ENCODE measurements at regions not wholly inside any gene's neighbourhood (a gene's known extent, or its start where the extent isn't known, plus 50 kb on each side); places are given as distances from the start of the nearest gene placed in this dataset.

DNA sequence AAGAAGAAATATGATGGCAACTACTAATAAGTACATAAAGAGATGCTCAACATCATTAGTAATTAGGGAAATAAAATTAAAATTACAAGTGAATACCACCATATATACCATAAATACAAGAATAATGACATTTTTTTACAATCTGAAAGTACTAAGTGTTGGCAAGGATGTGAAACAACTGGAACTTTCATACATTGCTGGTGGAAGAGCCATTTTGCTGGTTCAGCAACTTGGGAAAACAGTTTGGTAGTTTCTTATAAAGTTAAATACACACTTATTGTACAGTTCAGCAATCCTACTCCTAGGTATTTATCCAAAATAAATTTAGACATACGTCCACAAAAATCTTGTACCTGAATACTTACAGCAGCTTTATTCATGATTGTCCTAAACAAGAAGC lies 192.9 kb downstream of the CARTPT start:
- CTCF ChIA-PET: no interaction called here
- no peak for DNase-seq
- no TSS peak for BruUV-seq (replicated peaks)
- intact Hi-C loops (cut with micrococcal nuclease; ENCODE audit: unreplicated experiment): no loop called here
- Mint-ChIP-seq H3K27me3 (ENCODE audit: unreplicated experiment) (no peaks in the 10 kb centered on the region), H3K36me3 (ENCODE audit: insufficient read depth, unreplicated experiment) (peaks cover 8% of the 10 kb centered on the region), H3K4me1 (ENCODE audit: low read depth, unreplicated experiment) (no peaks in the 10 kb centered on the region), H3K4me3 (ENCODE audit: low read depth, unreplicated experiment) (no peak overlapping the region), H3K9me3 (ENCODE audit: low read depth, unreplicated experiment) (peaks cover 2% of the 10 kb centered on the region), H3K27ac (ENCODE audit: unreplicated experiment) (no peak overlapping the region)
- TF ChIP-seq, protein P1, sequence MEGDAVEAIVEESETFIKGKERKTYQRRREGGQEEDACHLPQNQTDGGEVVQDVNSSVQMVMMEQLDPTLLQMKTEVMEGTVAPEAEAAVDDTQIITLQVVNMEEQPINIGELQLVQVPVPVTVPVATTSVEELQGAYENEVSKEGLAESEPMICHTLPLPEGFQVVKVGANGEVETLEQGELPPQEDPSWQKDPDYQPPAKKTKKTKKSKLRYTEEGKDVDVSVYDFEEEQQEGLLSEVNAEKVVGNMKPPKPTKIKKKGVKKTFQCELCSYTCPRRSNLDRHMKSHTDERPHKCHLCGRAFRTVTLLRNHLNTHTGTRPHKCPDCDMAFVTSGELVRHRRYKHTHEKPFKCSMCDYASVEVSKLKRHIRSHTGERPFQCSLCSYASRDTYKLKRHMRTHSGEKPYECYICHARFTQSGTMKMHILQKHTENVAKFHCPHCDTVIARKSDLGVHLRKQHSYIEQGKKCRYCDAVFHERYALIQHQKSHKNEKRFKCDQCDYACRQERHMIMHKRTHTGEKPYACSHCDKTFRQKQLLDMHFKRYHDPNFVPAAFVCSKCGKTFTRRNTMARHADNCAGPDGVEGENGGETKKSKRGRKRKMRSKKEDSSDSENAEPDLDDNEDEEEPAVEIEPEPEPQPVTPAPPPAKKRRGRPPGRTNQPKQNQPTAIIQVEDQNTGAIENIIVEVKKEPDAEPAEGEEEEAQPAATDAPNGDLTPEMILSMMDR (IDR thresholded peaks at IDR 0.05; ENCODE audit: unreplicated experiment): no peak

DNA sequence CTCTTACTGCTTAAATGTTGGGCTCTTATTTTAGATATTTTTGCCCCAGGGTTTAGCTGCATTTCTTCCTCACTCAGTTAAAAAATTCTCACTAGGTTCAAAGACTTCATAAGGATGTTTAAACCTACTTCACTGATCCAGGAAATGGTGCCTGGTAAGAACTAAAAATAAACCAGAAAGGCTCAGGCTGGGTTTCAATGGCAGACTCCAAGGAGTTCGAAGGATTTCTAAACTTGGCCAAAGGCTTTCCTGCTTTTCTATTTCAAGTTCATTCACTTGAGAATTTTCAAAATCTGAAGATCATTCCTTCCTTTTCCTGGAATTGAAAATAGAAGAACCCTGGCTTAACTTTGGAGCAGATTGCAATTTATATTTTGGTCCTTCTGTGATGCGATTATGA lies 193.0 kb upstream of the MAP1B start:
- no peaks in the 10 kb centered on the region for H3K27me3 Mint-ChIP-seq (ENCODE audit: unreplicated experiment)
- no TSS peak for BruUV-seq (replicated peaks)
- no peak overlapping the region for H3K27ac Mint-ChIP-seq (ENCODE audit: unreplicated experiment)
- DNase-seq: no peak
- H3K9me3 Mint-ChIP-seq (ENCODE audit: low read depth, unreplicated experiment): peaks cover 6% of the 10 kb centered on the region
- CTCF ChIA-PET: interaction anchor here (1.0 kb wide), 1 partner anchor 8 kb away, joined by 3 read pairs; no protein-coding TSS in a partner anchor
- no peak overlapping the region for H3K4me3 Mint-ChIP-seq (ENCODE audit: low read depth, unreplicated experiment)
- peaks cover 8% of the 10 kb centered on the region for H3K36me3 Mint-ChIP-seq (ENCODE audit: insufficient read depth, unreplicated experiment)
- TF ChIP-seq, protein P1 (IDR thresholded peaks at IDR 0.05; ENCODE audit: unreplicated experiment): no peak
- no peaks in the 10 kb centered on the region for H3K4me1 Mint-ChIP-seq (ENCODE audit: low read depth, unreplicated experiment)
- intact Hi-C loops (cut with micrococcal nuclease; ENCODE audit: unreplicated experiment): no loop called here

DNA sequence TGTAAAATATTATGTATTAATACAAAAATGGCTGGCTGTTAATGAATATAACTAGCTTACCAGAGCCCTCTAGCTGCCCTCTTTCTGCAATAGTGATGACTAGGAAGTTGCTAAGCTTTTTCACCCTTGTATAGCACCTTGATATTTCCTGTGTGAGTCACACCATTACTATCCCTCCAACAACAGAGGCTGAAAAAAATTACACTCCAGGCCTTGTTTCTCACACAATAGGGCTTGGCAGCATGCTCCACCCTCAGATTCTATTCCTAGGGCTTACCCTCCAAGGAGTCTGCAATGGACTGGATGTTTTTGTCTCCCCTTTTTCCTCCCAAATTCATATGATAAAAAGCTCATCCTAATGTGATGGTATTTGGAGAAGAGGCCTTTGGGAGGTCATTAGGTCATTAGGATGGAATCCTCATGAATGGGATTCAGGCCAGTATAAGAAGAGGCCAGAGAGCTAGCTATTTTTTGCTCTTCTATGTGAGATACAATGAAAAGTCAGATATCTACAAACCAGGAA lies 184.6 kb upstream of the MAP1B start:
- DNase-seq: peak; percentile 66
- Mint-ChIP-seq H3K4me3 (ENCODE audit: low read depth, unreplicated experiment) (peak overlapping the region; percentile 31), H3K27me3 (ENCODE audit: unreplicated experiment) (no peaks in the 10 kb centered on the region), H3K36me3 (ENCODE audit: insufficient read depth, unreplicated experiment) (peaks cover 6% of the 10 kb centered on the region), H3K4me1 (ENCODE audit: low read depth, unreplicated experiment) (peaks cover 44% of the 10 kb centered on the region), H3K9me3 (ENCODE audit: low read depth, unreplicated experiment) (peaks cover 4% of the 10 kb centered on the region), H3K27ac (ENCODE audit: unreplicated experiment) (peak overlapping the region; percentile 96)
- intact Hi-C loops (cut with micrococcal nuclease; ENCODE audit: unreplicated experiment): loop anchor here (2.0 to 5.0 kb wide), 2 partner anchors 85 to 140 kb away; no protein-coding TSS in a partner anchor
- CTCF ChIA-PET: interaction anchor here (0.6 to 2.2 kb wide), 16 partner anchors 8 to 386 kb away, joined by 3 to 17 read pairs (median 4); no protein-coding TSS in a partner anchor
- TF ChIP-seq, protein P1 (IDR thresholded peaks at IDR 0.05; ENCODE audit: unreplicated experiment): no peak
- no TSS peak for BruUV-seq (replicated peaks)

DNA sequence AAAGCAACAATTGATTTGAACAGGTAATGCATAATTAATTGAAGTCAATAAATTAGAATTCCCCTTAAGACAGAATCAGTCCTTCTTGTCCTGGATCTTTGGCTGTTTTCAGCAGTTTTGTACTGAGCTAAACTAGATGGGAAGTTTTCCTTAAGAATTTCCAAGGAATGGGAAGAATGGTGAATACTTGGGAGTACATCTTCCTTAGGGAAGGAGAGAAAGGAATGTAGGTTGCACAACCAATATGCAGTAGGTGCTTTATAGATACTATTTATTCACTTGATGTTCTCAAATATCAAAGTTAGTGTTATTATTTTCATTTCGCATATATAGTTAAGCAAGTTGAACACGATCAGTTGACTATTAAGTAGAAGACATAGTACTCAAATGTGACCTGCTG lies 183.5 kb upstream of the MAP1B start:
- Mint-ChIP-seq H3K36me3 (ENCODE audit: insufficient read depth, unreplicated experiment) (peaks cover 6% of the 10 kb centered on the region), H3K27ac (ENCODE audit: unreplicated experiment) (peak overlapping the region; percentile 96), H3K27me3 (ENCODE audit: unreplicated experiment) (no peaks in the 10 kb centered on the region), H3K4me3 (ENCODE audit: low read depth, unreplicated experiment) (no peak overlapping the region), H3K4me1 (ENCODE audit: low read depth, unreplicated experiment) (peaks cover 44% of the 10 kb centered on the region), H3K9me3 (ENCODE audit: low read depth, unreplicated experiment) (no peaks in the 10 kb centered on the region)
- intact Hi-C loops (cut with micrococcal nuclease; ENCODE audit: unreplicated experiment): loop anchor here (2.0 to 5.0 kb wide), 2 partner anchors 84 to 141 kb away; no protein-coding TSS in a partner anchor
- no peak for DNase-seq
- CTCF ChIA-PET: interaction anchor here (2.2 kb wide), 1 partner anchor 9 kb away, joined by 17 read pairs; no protein-coding TSS in a partner anchor
- BruUV-seq (replicated peaks): no TSS peak
- TF ChIP-seq, protein P1 (IDR thresholded peaks at IDR 0.05; ENCODE audit: unreplicated experiment): no peak
